ENCODE measurements at regions not wholly inside any gene's neighbourhood (a gene's known extent, or its start where the extent isn't known, plus 50 kb on each side); places are given as distances from the start of the nearest gene placed in this dataset.

DNA sequence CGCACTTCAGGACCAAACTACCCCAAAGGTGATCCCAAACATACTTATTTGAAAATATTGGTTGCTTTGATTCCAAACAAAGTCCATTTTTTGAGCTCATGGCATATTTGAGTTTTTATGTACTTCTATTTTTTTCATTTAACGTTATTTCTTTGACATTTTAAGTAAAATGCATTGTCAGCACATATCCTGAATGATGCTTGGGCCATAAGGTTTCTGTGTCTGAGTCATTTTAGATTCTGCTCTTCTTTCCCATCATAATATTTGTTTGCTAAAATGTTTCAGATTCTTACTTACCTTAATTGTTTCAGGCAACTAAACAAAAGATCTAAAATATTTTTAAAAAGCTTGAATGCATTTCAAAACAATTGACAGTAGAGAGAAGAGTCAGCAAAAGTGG, 998.2 kb downstream of the REEP3 start:
- Histone ChIP-seq H3K4me1 (ENCODE audit: insufficient read depth) (no peaks in the 10 kb centered on the region), H3K9me3 (no peaks in the 10 kb centered on the region), H3K36me3 (no peaks in the 10 kb centered on the region), H3K27ac (no peak overlapping the region), H3K4me3 (no peak overlapping the region), H3K27me3 (no peaks in the 10 kb centered on the region)
- WGBS, 3 donors: 67 to 74% (median 73%) methylated on average over 2 of the region's 2 CpGs
- TF ChIP-seq EP300 (IDR thresholded peaks at IDR 0.05) (no peak), POLR2A (IDR thresholded peaks at IDR 0.05) (no peak)
- TF ChIP-seq, protein P1, sequence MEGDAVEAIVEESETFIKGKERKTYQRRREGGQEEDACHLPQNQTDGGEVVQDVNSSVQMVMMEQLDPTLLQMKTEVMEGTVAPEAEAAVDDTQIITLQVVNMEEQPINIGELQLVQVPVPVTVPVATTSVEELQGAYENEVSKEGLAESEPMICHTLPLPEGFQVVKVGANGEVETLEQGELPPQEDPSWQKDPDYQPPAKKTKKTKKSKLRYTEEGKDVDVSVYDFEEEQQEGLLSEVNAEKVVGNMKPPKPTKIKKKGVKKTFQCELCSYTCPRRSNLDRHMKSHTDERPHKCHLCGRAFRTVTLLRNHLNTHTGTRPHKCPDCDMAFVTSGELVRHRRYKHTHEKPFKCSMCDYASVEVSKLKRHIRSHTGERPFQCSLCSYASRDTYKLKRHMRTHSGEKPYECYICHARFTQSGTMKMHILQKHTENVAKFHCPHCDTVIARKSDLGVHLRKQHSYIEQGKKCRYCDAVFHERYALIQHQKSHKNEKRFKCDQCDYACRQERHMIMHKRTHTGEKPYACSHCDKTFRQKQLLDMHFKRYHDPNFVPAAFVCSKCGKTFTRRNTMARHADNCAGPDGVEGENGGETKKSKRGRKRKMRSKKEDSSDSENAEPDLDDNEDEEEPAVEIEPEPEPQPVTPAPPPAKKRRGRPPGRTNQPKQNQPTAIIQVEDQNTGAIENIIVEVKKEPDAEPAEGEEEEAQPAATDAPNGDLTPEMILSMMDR (IDR thresholded peaks at IDR 0.05): no peak
- no peak for DNase-seq
- intact Hi-C loops (cut with DNase I): no loop called here

DNA sequence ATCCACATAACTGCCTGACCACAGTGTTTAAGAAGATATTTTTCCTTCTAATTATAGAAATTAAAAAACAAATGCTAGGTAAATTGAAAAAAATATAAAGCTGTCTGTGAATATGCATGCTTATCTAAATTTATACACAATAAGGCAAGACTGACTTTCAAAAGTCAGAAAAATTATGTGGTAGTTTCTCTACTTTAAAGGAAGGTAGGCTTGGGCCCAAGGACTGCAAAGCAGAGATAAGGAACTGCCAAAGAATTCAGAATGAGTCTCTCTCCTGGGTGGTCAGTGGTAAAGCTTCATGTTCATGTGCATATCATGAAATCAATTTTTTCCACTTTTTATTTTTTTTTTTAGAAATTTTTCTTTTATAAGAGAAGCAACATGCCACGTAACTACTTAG, 998.6 kb downstream of the REEP3 start:
- TF ChIP-seq POLR2A (IDR thresholded peaks at IDR 0.05): no peak
- TF ChIP-seq, protein P1 (IDR thresholded peaks at IDR 0.05): no peak
- TF ChIP-seq EP300 (IDR thresholded peaks at IDR 0.05): no peak
- no peaks in the 10 kb centered on the region for H3K9me3 ChIP-seq
- H3K4me3 ChIP-seq: no peak overlapping the region
- H3K27me3 ChIP-seq: no peaks in the 10 kb centered on the region
- no peaks in the 10 kb centered on the region for H3K4me1 ChIP-seq (ENCODE audit: insufficient read depth)
- no peaks in the 10 kb centered on the region for H3K36me3 ChIP-seq
- DNase-seq: no peak
- no peak overlapping the region for H3K27ac ChIP-seq
- intact Hi-C loops (cut with DNase I): no loop called here
- 85 to 88% (median 86%) methylated on average over 1 of the region's 1 CpG for WGBS, 3 donors

DNA sequence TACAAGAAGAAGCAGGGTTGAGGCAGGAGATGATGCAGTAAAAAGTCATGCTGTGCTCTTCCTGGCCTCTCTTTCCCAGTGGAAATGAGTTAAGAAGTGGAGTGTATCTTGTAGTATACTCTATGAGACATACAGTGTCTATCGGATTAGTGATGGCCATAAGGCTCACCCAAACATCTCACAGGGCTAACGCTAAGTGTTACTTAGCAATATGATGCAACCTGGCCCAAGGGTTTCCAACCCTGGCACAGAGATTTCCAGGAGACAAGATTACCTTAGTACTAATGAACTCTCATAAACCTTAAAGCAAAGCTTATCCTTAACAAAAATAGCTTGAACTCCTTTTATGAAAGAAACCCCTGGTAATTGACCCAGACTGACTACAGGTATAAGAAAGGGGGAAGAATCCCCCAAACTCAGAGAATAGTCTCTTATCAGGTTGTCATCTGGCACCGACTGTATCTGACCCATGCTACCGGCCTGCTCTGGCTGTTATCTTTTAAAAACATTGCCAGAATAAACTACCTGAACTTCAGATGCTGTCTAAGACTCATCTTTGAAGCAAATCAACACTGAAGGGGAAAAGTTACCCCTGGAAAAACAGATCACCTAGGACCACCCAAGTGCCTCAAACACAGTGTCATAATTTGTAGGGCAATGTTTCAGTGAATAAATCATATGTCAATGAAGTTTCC, 1002.0 kb downstream of the REEP3 start:
- WGBS, 3 donors: 51 to 69% (median 57%) methylated on average over 4 of the region's 4 CpGs

DNA sequence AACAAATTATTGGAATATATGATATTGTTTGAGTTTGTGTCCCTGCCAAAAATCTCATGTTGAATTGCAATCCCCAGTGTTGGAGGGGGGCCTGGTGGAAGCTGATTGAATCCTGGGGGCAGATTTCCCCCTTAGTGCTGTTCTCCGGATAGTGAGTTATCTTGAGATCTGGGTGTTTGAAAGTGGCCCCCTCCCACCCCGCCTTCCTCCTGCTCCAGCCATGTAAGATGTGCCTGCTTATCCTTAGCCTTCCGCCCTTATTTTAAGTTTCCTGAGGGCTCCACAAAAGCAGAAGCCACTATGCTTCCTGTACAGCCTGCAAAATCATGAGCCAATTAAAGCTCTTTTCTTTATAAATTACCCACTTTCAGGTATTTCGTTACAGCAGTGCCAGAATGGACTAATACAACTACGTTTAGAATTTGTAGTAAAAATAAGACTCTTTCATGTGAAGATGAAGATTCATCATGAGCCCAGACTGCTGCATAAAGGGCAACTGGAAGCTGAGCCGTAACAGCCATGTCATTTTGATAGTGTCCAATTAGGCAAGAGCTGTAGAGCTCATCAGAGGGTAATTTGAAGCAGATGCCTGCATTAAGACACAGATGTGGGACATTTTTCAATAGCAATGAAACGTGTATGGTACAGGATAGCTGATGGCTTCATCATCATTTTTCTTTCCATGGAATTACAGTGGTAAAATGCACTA, 1007.2 kb downstream of the REEP3 start:
- TF ChIP-seq, protein P1 (IDR thresholded peaks at IDR 0.05): no peak
- TF ChIP-seq POLR2A (IDR thresholded peaks at IDR 0.05) (no peak), EP300 (IDR thresholded peaks at IDR 0.05) (no peak)
- WGBS, 3 donors: 68 to 82% (median 79%) methylated on average over 7 of the region's 7 CpGs
- no peaks in the 10 kb centered on the region for H3K36me3 ChIP-seq
- H3K27me3 ChIP-seq: no peaks in the 10 kb centered on the region
- H3K4me1 ChIP-seq (ENCODE audit: insufficient read depth): no peaks in the 10 kb centered on the region
- no peaks in the 10 kb centered on the region for H3K9me3 ChIP-seq
- H3K27ac ChIP-seq: no peak overlapping the region
- H3K4me3 ChIP-seq: no peak overlapping the region
- intact Hi-C loops (cut with DNase I): loop anchor here in 1 of 4 donors (5.0 kb wide), 1 partner anchor 364 kb away; no protein-coding TSS in a partner anchor
- no peak for DNase-seq

More for the DNA sequence above, 1002.0 kb downstream of the REEP3 start:
- H3K4me1 ChIP-seq (ENCODE audit: insufficient read depth): no peaks in the 10 kb centered on the region
- no peak for DNase-seq
- no peaks in the 10 kb centered on the region for H3K9me3 ChIP-seq
- H3K27me3 ChIP-seq: no peaks in the 10 kb centered on the region
- intact Hi-C loops (cut with DNase I): no loop called here
- no peak overlapping the region for H3K27ac ChIP-seq
- H3K36me3 ChIP-seq: no peaks in the 10 kb centered on the region
- H3K4me3 ChIP-seq: no peak overlapping the region
- TF ChIP-seq EP300 (IDR thresholded peaks at IDR 0.05) (no peak), POLR2A (IDR thresholded peaks at IDR 0.05) (no peak)
- TF ChIP-seq, protein P1 (IDR thresholded peaks at IDR 0.05): no peak
